Heart left ventricle (tissue), 16 donors: ENCODE measurements at regions not wholly inside any gene's neighbourhood (a gene's known extent, or its start where the extent isn't known, plus 50 kb on each side); places are given as distances from the start of the nearest gene placed in this dataset.
A peak's percentile ranks its signal among the peaks of the same experiment; 100 is the strongest.

ENCODE experiments used
- ATAC-seq, 4 donors: fragments of 200-7000 bp; cut with Tn5 transposase; one replicate each; pipeline ENCODE4 v1.9.1; 2020 to 2022; ENCODE audit warnings: moderate library complexity in 4 of 4, mild to moderate bottlenecking in 3 of 4, moderate number of reproducible peaks in 1 of 4
- DNase-seq, 5 donors: peaks; one replicate each; pipeline ENCODE4 v3.0.0-alpha.2; 2020
- H3K27ac ChIP-seq, 12 donors: fragments of 200-600 bp; sonication (generic) in 4 of 12; one replicate each; pipeline versions ENCODE4 v1.5.0 to v1.8.0; 2016 to 2022; ENCODE audit warnings: mild to moderate bottlenecking in 2 of 12
- H3K27me3 ChIP-seq, 9 donors: fragments of 200-600 bp; sonication (generic) in 2 of 9; one replicate each; pipeline versions ENCODE4 v1.5.1 to v1.8.0; 2016 to 2022; ENCODE audit warnings: mild to moderate bottlenecking in 3 of 9
- H3K36me3 ChIP-seq, 9 donors: fragments of 200-600 bp; sonication (generic) in 2 of 9; one replicate each; pipeline versions ENCODE4 v1.5.0 to v1.8.0; 2018 to 2022; ENCODE audit warnings: mild to moderate bottlenecking in 2 of 9
- H3K4me1 ChIP-seq, 12 donors: fragments of 200-600 bp; sonication (generic) in 4 of 12; one replicate each; pipeline versions ENCODE4 v1.5.0 to v1.8.0; 2016 to 2022; ENCODE audit warnings: mild to moderate bottlenecking in 3 of 12
- H3K4me3 ChIP-seq, 12 donors: fragments of 200-600 bp; sonication (generic) in 4 of 12; one replicate each; pipeline versions ENCODE4 v1.5.0 to v1.8.0; 2017 to 2022; ENCODE audit warnings: mild to moderate bottlenecking in 9 of 12, moderate library complexity in 4 of 12
- H3K9me3 ChIP-seq, 12 donors: fragments of 200-600 bp; sonication (generic) in 4 of 12; one replicate each; pipeline versions ENCODE4 v1.5.0 to v1.8.0; 2016 to 2022; ENCODE audit warnings: mild to moderate bottlenecking in 1 of 12
- POLR2A ChIP-seq, 2 donors: fragments of 450-650 bp; IDR thresholded peaks; one replicate each; pipeline ENCODE4 v1.6.1; 2017; ENCODE audit warnings: antibody characterized with exemption in 2 of 2, mild to moderate bottlenecking in 2 of 2, moderate library complexity in 2 of 2
- WGBS, 4 donors: extraction: QIAGEN DNeasy Blood & Tissue Kit in 2 of 4; methylation state at CpG; one replicate each; pipeline versions ENCODE4 v1.1.5 to v1.1.7; 2013 to 2018; 5-methylcytosine and 5-hydroxymethylcytosine counted together
- intact Hi-C, 10 donors: fragments of 100-400 bp; cut with DNase I; formaldehyde crosslinking; loops; one replicate each; pipeline versions ENCODE4 v1.11.1 to v1.14.2; 2022
- TF ChIP-seq, protein P1 (sequence below), 12 donors: fragments of 200-600 bp; sonication (generic) in 4 of 12; IDR thresholded peaks; one replicate each; pipeline versions ENCODE4 v1.5.0 to v1.8.0; 2018 to 2022; ENCODE audit warnings: antibody characterized with exemption in 12 of 12, mild to moderate bottlenecking in 5 of 12
- donor health status: ischemic (EF 13 %, LVEDD 7.1; RV severe dilation, severe dysfunction).
- donor health status: healthy with polysubstance abuse.
- donor health status: DM: no; HTN: yes; CAD: no.
- donor health status: DM: no; HTN: no; CAD: no.
- donor health status: ischemic (EF 25% LVEDD 6.9; RV normal size, moderate dysfunction).
- donor health status: ischemic (EF 25% LVEDD 5.7; RV mildly dilated, moderate dysfunction).
- donor health status: healthy.
- donor health status: DM: yes; HTN: yes; CAD: no.
- donor health status: ischemic (EF 35%, LVEDD 5.7; RV mildly dilated, moderate dysfunction).
- donor health status: nonischemic (EF 11% LVEDD 7.7; RV severe dilation, severe dysfunction).
- donor health status: DM: yes; HTN: yes; CAD: no.
- donor health status: PGD.
- donor health status: ischemic (EF 29% LVEDD 5.4; RV normal size, mild dysfunction).
- donor health status: nonischemic (EF 23%, LVEDD 6.1; RV moderate dilation, normal function).

DNA sequence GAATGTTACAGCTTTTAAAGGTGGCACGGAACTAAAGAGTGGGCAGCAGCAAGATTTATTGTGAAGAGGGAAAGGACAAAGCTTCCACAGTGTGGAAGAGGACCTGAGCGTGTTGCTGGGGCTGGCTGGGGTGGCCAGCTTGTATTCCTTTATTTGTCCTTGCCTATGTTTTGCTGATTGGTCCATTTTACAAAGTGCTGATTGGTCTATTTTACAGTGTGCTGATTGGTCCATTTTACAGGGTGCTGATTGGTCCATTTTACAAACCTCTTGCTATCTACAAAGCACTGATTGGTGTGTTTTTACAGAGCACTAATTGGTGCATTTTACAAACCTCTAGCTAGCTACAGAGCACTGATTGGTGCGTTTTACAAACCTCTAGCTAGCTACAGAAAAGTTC is 109.7 kb upstream of the DDX18 start:
- no peaks in the 10 kb centered on the region for H3K4me1 ChIP-seq
- no peak for DNase-seq
- no peaks in the 10 kb centered on the region for H3K36me3 ChIP-seq
- no peaks in the 10 kb centered on the region for H3K9me3 ChIP-seq
- H3K27ac ChIP-seq: no peak overlapping the region
- WGBS, 4 donors: 72 to 87% (median 76%) methylated on average over 3 of the region's 3 CpGs
- intact Hi-C loops: no loop called here
- H3K4me3 ChIP-seq: no peak overlapping the region
- H3K27me3 ChIP-seq: no peaks in the 10 kb centered on the region
- no peak for ATAC-seq
- no peak for TF ChIP-seq POLR2A (IDR thresholded peaks at IDR 0.05)
- TF ChIP-seq, protein P1, sequence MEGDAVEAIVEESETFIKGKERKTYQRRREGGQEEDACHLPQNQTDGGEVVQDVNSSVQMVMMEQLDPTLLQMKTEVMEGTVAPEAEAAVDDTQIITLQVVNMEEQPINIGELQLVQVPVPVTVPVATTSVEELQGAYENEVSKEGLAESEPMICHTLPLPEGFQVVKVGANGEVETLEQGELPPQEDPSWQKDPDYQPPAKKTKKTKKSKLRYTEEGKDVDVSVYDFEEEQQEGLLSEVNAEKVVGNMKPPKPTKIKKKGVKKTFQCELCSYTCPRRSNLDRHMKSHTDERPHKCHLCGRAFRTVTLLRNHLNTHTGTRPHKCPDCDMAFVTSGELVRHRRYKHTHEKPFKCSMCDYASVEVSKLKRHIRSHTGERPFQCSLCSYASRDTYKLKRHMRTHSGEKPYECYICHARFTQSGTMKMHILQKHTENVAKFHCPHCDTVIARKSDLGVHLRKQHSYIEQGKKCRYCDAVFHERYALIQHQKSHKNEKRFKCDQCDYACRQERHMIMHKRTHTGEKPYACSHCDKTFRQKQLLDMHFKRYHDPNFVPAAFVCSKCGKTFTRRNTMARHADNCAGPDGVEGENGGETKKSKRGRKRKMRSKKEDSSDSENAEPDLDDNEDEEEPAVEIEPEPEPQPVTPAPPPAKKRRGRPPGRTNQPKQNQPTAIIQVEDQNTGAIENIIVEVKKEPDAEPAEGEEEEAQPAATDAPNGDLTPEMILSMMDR (IDR thresholded peaks at IDR 0.05): no peak

DNA sequence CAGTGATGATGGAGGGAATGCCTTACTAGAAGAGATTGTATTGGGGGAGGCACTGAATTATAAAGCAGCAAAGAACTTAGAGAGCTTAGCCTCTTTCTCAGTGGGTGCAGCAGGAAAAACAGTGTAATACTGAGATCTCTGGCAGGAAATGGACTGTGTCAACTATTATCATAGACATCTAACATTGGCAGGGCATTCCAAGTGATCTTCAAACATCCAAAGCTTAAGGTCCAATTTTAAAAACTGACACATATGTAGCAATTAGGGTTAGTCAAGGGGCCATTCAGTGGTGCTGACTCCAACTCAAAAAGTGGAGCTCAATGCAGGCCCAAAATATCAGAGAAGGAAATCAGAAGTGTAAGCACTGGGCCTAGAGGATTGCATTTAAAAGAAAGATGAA is 106.6 kb upstream of the DDX18 start:
- TF ChIP-seq, protein P1 (IDR thresholded peaks at IDR 0.05): no peak
- no peak for TF ChIP-seq POLR2A (IDR thresholded peaks at IDR 0.05)
- Histone ChIP-seq H3K27ac (no peak overlapping the region), H3K4me3 (no peak overlapping the region), H3K4me1 (no peaks in the 10 kb centered on the region), H3K27me3 (no peaks in the 10 kb centered on the region), H3K9me3 (no peaks in the 10 kb centered on the region), H3K36me3 (no peaks in the 10 kb centered on the region)
- ATAC-seq: no peak
- no peak for DNase-seq
- intact Hi-C loops: no loop called here

GRCh38 chr2:117712684-117713083 is 101.8 kb upstream of the DDX18 start:
- DNase-seq (peak in 2 of 5 donors; percentile 21 to 44), ATAC-seq (peak in 3 of 4 donors; percentile 42 to 46 (median 44))
- no peaks in the 10 kb centered on the region for H3K9me3 ChIP-seq
- no peaks in the 10 kb centered on the region for H3K4me1 ChIP-seq
- H3K27me3 ChIP-seq: no peaks in the 10 kb centered on the region
- 56 to 61% (median 58%) methylated on average over 2 of the region's 2 CpGs for WGBS, 4 donors
- H3K4me3 ChIP-seq: no peak overlapping the region
- TF ChIP-seq, protein P1 (IDR thresholded peaks at IDR 0.05): no peak
- TF ChIP-seq POLR2A (IDR thresholded peaks at IDR 0.05): no peak
- intact Hi-C loops: no loop called here
- no peaks in the 10 kb centered on the region for H3K36me3 ChIP-seq
- H3K27ac ChIP-seq: no peak overlapping the region

DNA sequence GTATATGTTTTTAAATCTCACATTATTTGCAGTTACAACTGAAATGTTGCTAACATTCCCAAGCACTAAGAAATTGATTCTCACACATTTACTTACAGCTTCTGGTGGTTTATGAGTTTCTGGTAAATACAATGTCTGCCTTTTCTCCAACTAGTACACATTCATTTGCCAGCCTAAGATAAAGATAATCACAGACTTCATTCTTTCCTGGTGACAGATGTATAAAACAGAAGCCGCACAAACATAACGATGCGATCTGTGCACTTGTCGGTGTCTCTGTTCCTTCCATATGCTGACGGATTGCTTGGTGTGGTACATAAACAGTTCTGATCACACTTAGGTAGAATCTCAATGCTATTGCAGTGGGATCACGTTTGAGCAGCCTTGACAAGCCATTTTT is 100.4 kb upstream of the DDX18 start:
- H3K4me1 ChIP-seq: no peaks in the 10 kb centered on the region
- no peaks in the 10 kb centered on the region for H3K36me3 ChIP-seq
- no peak overlapping the region for H3K27ac ChIP-seq
- no peak overlapping the region for H3K4me3 ChIP-seq
- H3K27me3 ChIP-seq: no peaks in the 10 kb centered on the region
- TF ChIP-seq, protein P1 (IDR thresholded peaks at IDR 0.05): no peak
- no peak for TF ChIP-seq POLR2A (IDR thresholded peaks at IDR 0.05)
- intact Hi-C loops: no loop called here
- ATAC-seq (no peak), DNase-seq (no peak)
- H3K9me3 ChIP-seq: no peaks in the 10 kb centered on the region
- 15 to 31% (median 20%) methylated on average over 6 of the region's 6 CpGs for WGBS, 4 donors
